HG03196 (cell line): ENCODE measurements at regions not wholly inside any gene's neighbourhood (a gene's known extent, or its start where the extent isn't known, plus 50 kb on each side); places are given as distances from the start of the nearest gene placed in this dataset.
"Not testable (repeated sequence)": the region's sequence is repeated elsewhere in the genome, so short reads cannot be mapped to it uniquely, and the experiment has no call there.

ENCODE experiments used
- ATAC-seq: cut with Tn5 transposase; IDR thresholded peaks from one replicate; pipeline ENCODE4 v1.9.1; 2021; ENCODE audit not compliant: unreplicated experiment

DNA sequence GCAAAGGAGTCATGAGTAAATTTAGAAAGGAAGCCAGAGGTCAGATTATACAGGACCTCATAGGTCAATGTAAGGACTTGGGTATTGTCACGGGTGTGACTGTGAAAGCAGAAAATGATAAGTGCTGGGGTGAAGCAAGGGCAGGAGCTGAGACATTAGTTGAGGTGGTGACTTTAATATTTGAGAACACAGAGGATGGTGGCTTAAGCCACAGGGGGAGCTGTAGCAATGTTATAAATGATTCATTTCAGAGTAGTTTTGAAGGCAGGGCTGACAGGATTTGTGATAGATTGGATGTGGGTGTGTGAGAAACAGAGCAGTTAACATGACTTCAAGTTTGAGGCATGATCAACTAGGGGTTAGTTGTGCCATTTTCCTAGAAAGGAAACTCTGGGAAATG lies 659.9 kb downstream of the EPM2A start:
- ATAC-seq: no peak

GRCh38 chr6:145076115-145076841 lies 659.0 kb downstream of the EPM2A start:
- ATAC-seq: no peak

- no peak for ATAC-seq
Observed at GRCh38 chr6:145077382-145077781, 657.9 kb downstream of the EPM2A start.

DNA sequence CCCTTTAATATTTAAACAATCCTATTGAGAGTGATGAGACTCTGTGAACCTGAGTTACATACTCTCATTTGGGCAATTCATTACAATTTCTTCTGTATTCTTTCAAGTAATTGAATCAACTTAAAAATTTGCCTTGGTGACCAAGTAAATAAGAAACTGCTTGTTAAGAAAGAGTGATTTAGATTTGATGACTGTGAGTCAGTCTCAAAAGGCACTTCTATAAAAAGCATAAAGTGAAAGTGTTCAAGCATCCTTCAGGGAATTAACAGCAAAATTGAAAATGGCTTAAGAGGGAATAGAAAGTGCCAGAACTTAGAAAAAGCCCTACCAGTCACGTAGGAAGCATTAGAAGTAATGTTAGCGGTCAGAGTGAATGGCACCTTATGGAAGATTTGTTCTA lies 654.7 kb downstream of the EPM2A start:
- ATAC-seq: no peak

GRCh38 chr6:145081677-145082076 lies 653.6 kb downstream of the EPM2A start:
- ATAC-seq: no peak

- ATAC-seq: no peak
Observed at GRCh38 chr6:145082359-145082758, 653.0 kb downstream of the EPM2A start.

- no peak for ATAC-seq
Observed at GRCh38 chr6:145086197-145086596, 649.1 kb downstream of the EPM2A start.

GRCh38 chr6:145087034-145087433 lies 648.3 kb downstream of the EPM2A start:
- no peak for ATAC-seq

- no peak for ATAC-seq
Observed at GRCh38 chr6:145090801-145091585, 644.3 kb downstream of the EPM2A start.

GRCh38 chr6:145091586-145092142 lies 643.7 kb downstream of the EPM2A start:
- no peak for ATAC-seq

DNA sequence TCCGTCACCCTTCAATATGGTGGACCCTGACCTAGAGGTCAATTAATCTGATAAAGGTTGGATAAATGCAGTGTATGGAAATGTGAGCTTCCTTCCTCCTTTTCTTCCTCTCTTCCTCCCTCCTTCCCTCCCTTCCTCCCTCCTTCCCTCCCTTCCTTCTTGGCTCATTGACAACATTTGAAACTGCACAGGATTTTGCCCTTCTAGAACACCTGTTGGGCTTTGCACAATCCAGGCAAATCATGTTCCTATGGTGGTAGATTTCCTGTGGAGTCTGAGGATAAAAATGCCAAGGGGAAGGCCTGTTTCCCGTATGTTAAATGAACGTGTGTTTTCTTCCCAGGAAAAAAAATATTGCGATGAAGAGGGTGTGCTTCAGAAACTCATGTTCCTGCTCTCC lies 642.8 kb downstream of the EPM2A start:
- ATAC-seq: no peak

- ATAC-seq: no peak
Observed at GRCh38 chr6:145093226-145093625, 642.1 kb downstream of the EPM2A start.

- ATAC-seq: no peak
Observed at GRCh38 chr6:145096846-145097245, 638.5 kb downstream of the EPM2A start.

- not testable (repeated sequence) for ATAC-seq
Observed at GRCh38 chr6:145098127-145098526, 637.2 kb downstream of the EPM2A start.

- ATAC-seq: no peak
Observed at GRCh38 chr6:145099713-145100112, 635.6 kb downstream of the EPM2A start.

GRCh38 chr6:145110109-145110508 lies 625.2 kb downstream of the EPM2A start:
- no peak for ATAC-seq

DNA sequence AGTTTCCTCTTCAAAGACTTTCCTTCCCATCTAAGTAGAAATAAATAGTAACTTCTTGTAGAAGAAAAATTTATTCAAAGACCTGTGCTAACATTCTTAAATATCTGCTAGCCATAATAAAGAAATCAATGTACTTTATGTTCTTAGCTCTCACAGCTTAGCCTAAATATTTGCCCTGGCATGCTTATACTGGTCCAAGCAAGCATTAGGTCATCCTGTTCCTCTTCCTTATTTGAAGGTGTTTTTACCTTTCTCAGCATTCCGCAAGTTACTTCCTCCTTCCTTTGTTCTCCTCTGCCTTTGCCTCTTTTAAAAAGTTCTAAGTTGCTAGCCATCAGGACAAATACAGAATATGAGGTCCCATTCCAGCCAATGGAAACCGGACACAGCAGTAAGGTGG lies 623.9 kb downstream of the EPM2A start:
- ATAC-seq: not testable (repeated sequence)

DNA sequence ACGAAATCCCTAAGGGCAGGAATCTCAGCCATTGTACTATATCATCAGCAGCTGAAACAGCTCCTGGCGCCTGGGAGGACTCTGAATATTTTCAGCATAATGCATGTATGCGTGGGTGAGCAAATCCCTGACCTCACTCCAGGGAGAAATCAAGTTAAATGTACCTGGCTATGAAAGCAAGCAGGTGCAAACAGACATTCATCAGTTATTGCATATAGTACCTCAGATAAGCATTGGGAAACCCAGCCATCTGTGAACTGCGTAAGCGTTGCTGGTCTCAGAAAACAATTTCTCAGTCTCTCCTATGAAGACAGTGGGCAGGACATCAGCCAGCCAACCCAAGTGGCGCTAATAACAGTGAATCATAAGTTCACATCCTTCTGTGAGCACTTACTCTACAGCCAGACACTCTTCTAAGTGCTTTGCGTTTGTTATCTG lies 622.6 kb downstream of the EPM2A start:
- no peak for ATAC-seq

- no peak for ATAC-seq
Observed at GRCh38 chr6:145115638-145116037, 619.7 kb downstream of the EPM2A start.

- ATAC-seq: no peak
Observed at GRCh38 chr6:145116591-145117178, 618.6 kb downstream of the EPM2A start.

DNA sequence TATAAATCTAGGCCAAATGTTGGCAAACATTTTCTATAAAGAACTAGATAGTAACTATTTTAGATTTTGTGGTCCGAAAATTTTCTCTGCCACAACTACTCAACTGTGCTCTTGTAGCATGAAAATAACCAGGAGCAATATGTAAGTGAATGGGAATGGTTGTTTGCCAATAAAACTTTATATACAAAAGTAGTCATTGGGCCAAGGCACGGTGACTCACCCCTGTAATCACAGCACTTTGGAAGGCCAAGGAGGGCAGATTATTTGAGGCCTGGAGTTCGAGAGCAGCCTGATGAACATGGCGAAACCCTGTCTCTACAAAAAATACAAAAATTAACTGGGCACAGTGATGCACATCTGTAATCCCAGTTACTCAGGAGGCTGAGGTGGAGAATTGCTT lies 617.1 kb downstream of the EPM2A start:
- no peak for ATAC-seq

- ATAC-seq: no peak
Observed at GRCh38 chr6:145119081-145119480, 616.2 kb downstream of the EPM2A start.
